A549 (cell line): ENCODE measurements at regions not wholly inside any gene's neighbourhood (a gene's known extent, or its start where the extent isn't known, plus 50 kb on each side); places are given as distances from the start of the nearest gene placed in this dataset.

Experiments used
- ATAC-seq, 2 experiments: fragments of 200-7000 bp in 1 of 2; fragments of >200 bp in 1 of 2; cut with Nextera tagmentation in 1 of 2; cut with Tn5 transposase in 1 of 2; 3 replicates each; pipeline versions ENCODE4 v1.8.0 to v1.9.1; 2018 to 2020; ENCODE audit warnings: mild to moderate bottlenecking in 1 of 2, moderate library complexity in 1 of 2
- CTCF ChIA-PET: fragments of 300-600 bp; sonication (Branson Sonifier 250); formaldehyde crosslinking; extraction: SDS; loops from one replicate; lab custom pipeline; 2021; ENCODE audit warnings: antibody characterized with exemption, inconsistent platforms; lab: Yijun Ruan, JAX
- POLR2A ChIA-PET: fragments of 350-600 bp; formaldehyde crosslinking; extraction: SDS; loops from one replicate; lab custom pipeline; 2021; ENCODE audit warnings: antibody characterized with exemption, inconsistent platforms; lab: Yijun Ruan, JAX
- DNase-seq, 2 experiments: peaks; one replicate each; pipeline versions ENCODE4 v3.0.0 to v3.0.0-alpha.2; 2011 to 2016; ENCODE audit warnings: low read depth in 1 of 2, low spot score in 1 of 2
- FAIRE-seq: peaks from 2 replicates; lab custom pipeline; 2011; peaks lifted over from hg19 to GRCh38; lab: Jason Lieb, UNC
- H3K27ac ChIP-seq, 2 experiments: fragments of >200 bp; sonication (Bioruptor Twin); formaldehyde crosslinking; 3 replicates each; pipeline ENCODE4 v1.5.1; 2016 to 2017
- H3K4me1 ChIP-seq: fragments of >200 bp; sonication (Bioruptor Twin); formaldehyde crosslinking; 3 replicates; pipeline ENCODE4 v1.6.1; 2016
- H3K4me2 ChIP-seq: fragments of >200 bp; sonication (Bioruptor Twin); formaldehyde crosslinking; 3 replicates; pipeline ENCODE4 v1.6.1; 2016
- H3K4me3 ChIP-seq: fragments of >200 bp; sonication (Bioruptor Twin); formaldehyde crosslinking; 3 replicates; pipeline ENCODE4 v1.5.1; 2016
- H3K9me3 ChIP-seq: fragments of >200 bp; sonication (Bioruptor Twin); formaldehyde crosslinking; 3 replicates; pipeline ENCODE4 v1.6.1; 2016
- CBX2 ChIP-seq: fragments of 200-600 bp; sonication (generic); IDR thresholded peaks from 2 replicates; pipeline ENCODE4 v1.6.1; 2016; ENCODE audit warnings: low read depth, mild to moderate bottlenecking, borderline replicate concordance
- CEBPB ChIP-seq, 2 experiments: fragments of >200 bp in 1 of 2; sonication (Bioruptor Twin) in 1 of 2; formaldehyde crosslinking in 1 of 2; IDR thresholded peaks; 2 replicates each; pipeline ENCODE4 v1.6.1; 2012 to 2016
- CHD2 ChIP-seq: fragments of 150-350 bp; IDR thresholded peaks from 2 replicates; pipeline ENCODE4 v1.6.1; 2014; ENCODE audit warnings: low read length; ENCODE audit not compliant: partially characterized antibody
- EHMT2 ChIP-seq: fragments of 200-600 bp; sonication (generic); IDR thresholded peaks from 2 replicates; pipeline ENCODE4 v1.6.1; 2016; ENCODE audit warnings: antibody characterized with exemption, low read depth, mild to moderate bottlenecking, moderate library complexity
- FOSL2 ChIP-seq, 2 experiments: fragments of 450-650 bp in 1 of 2; fragments of >200 bp in 1 of 2; sonication (Bioruptor Twin) in 1 of 2; formaldehyde crosslinking; IDR thresholded peaks; 2 replicates each; pipeline versions ENCODE4 v1.5.0 to v1.6.1; 2016 to 2020; ENCODE audit warnings: mild to moderate bottlenecking in 1 of 2, moderate library complexity in 1 of 2
- HEYL ChIP-seq: fragments of 250-450 bp; sonication (Bioruptor Pico); IDR thresholded peaks from 2 replicates; pipeline ENCODE4 v1.8.0; 2021; ENCODE audit warnings: mild to moderate bottlenecking, moderate library complexity
- KDM5A ChIP-seq: fragments of 200-600 bp; sonication (generic); IDR thresholded peaks from 2 replicates; pipeline ENCODE4 v1.6.1; 2016; ENCODE audit warnings: antibody characterized with exemption, mild to moderate bottlenecking
- MAFK ChIP-seq: fragments of 450-650 bp; IDR thresholded peaks from 2 replicates; pipeline ENCODE4 v1.6.1; 2014; ENCODE audit not compliant: partially characterized antibody
- PHF8 ChIP-seq: fragments of 200-600 bp; sonication (generic); IDR thresholded peaks from 2 replicates; pipeline ENCODE4 v1.6.1; 2016; ENCODE audit warnings: low read depth, mild to moderate bottlenecking, antibody characterized with exemption, moderate library complexity, borderline replicate concordance
- POLR2AphosphoS2 ChIP-seq: conservative IDR thresholded peaks from 2 replicates; pipeline ENCODE4 v1.6.1; 2012; ENCODE audit warnings: low read length, improper control_type of control experiment, inconsistent platforms
- RCOR1 ChIP-seq: fragments of 150-350 bp; IDR thresholded peaks from 2 replicates; pipeline ENCODE4 v1.6.1; 2014; ENCODE audit warnings: antibody characterized with exemption, low read length, low read depth
- RNF2 ChIP-seq: fragments of 200-600 bp; sonication (generic); IDR thresholded peaks from 2 replicates; pipeline ENCODE4 v1.6.1; 2016; ENCODE audit warnings: low read depth, mild to moderate bottlenecking, antibody characterized with exemption, moderate library complexity, borderline replicate concordance
- SREBF2 ChIP-seq: fragments of 450-650 bp; IDR thresholded peaks from 2 replicates; pipeline ENCODE4 v1.6.1; 2014; ENCODE audit warnings: mild to moderate bottlenecking, moderate library complexity
- ZFP36 ChIP-seq: fragments of 450-650 bp; IDR thresholded peaks from 2 replicates; pipeline ENCODE4 v1.6.1; 2014; ENCODE audit warnings: borderline replicate concordance; ENCODE audit not compliant: partially characterized antibody
- ZNF302 ChIP-seq: fragments of 250-450 bp; sonication (Bioruptor Pico); IDR thresholded peaks from 2 replicates; pipeline ENCODE4 v1.9.0; 2021; ENCODE audit warnings: inconsistent platforms, mild to moderate bottlenecking, moderate library complexity
- ZSCAN20 ChIP-seq: fragments of 250-450 bp; sonication (Bioruptor Pico); IDR thresholded peaks from 2 replicates; pipeline ENCODE4 v1.8.0; 2022; ENCODE audit warnings: mild to moderate bottlenecking, moderate library complexity
- WGBS: methylation state at CpG from one replicate; pipeline ENCODE4 v1.1.6; 2017; ENCODE audit errors: missing lambda C conversion rate; 5-methylcytosine and 5-hydroxymethylcytosine counted together
- TF ChIP-seq, protein P1 (sequence below): fragments of >200 bp; sonication (Bioruptor Twin); formaldehyde crosslinking; IDR thresholded peaks from 3 replicates; pipeline ENCODE4 v1.6.1; 2016
- TF ChIP-seq, protein P2 (sequence below): fragments of 200-600 bp; sonication (generic); IDR thresholded peaks from 2 replicates; pipeline ENCODE4 v1.6.1; 2016; ENCODE audit warnings: antibody characterized with exemption, mild to moderate bottlenecking, moderate library complexity
- TF ChIP-seq, protein P3 (sequence below): fragments of 150-350 bp; IDR thresholded peaks from 2 replicates; pipeline ENCODE4 v1.6.1; 2014; ENCODE audit warnings: low read depth, mild to moderate bottlenecking, low read length
- TF ChIP-seq, protein P4 (sequence below): fragments of 250-450 bp; sonication (Bioruptor Pico); IDR thresholded peaks from 2 replicates; pipeline ENCODE4 v1.5.0; 2020; ENCODE audit warnings: low read depth, mild to moderate bottlenecking, moderate library complexity
- TF ChIP-seq, protein P5 (sequence below): fragments of 250-450 bp; sonication (Bioruptor Pico); IDR thresholded peaks from 2 replicates; pipeline ENCODE4 v1.5.0; 2021; ENCODE audit warnings: mild to moderate bottlenecking, moderate library complexity, borderline replicate concordance

DNA sequence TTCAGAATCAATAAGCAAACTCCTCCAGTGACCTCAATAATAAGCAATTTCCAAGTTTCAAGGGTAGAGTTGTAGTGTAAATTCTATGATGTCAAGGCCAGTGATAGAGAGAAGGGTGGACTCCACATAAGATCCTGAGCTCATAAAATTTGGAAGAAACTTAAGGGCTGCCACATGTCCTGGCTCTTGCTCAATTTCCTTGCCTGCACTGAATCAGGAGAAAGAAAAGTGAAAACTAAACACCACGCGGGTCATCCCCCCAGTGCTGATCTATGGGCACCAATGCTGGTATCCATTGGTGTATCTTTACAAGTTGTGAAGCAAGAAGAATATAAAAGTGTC is 392.0 kb upstream of the INTU start:
- H3K4me2 ChIP-seq = no peak overlapping the region
- CTCF ChIA-PET = interaction anchor here (0.6 kb wide), 1 partner anchor 8 kb away, joined by 3 read pairs; no protein-coding TSS in a partner anchor
- no peaks in the 10 kb centered on the region for H3K9me3 ChIP-seq
- DNase-seq (no peak), FAIRE-seq (no peak), ATAC-seq (no peak)
- TF ChIP-seq, protein P1, sequence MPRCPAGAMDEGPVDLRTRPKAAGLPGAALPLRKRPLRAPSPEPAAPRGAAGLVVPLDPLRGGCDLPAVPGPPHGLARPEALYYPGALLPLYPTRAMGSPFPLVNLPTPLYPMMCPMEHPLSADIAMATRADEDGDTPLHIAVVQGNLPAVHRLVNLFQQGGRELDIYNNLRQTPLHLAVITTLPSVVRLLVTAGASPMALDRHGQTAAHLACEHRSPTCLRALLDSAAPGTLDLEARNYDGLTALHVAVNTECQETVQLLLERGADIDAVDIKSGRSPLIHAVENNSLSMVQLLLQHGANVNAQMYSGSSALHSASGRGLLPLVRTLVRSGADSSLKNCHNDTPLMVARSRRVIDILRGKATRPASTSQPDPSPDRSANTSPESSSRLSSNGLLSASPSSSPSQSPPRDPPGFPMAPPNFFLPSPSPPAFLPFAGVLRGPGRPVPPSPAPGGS = no peak
- TF ChIP-seq, protein P2, sequence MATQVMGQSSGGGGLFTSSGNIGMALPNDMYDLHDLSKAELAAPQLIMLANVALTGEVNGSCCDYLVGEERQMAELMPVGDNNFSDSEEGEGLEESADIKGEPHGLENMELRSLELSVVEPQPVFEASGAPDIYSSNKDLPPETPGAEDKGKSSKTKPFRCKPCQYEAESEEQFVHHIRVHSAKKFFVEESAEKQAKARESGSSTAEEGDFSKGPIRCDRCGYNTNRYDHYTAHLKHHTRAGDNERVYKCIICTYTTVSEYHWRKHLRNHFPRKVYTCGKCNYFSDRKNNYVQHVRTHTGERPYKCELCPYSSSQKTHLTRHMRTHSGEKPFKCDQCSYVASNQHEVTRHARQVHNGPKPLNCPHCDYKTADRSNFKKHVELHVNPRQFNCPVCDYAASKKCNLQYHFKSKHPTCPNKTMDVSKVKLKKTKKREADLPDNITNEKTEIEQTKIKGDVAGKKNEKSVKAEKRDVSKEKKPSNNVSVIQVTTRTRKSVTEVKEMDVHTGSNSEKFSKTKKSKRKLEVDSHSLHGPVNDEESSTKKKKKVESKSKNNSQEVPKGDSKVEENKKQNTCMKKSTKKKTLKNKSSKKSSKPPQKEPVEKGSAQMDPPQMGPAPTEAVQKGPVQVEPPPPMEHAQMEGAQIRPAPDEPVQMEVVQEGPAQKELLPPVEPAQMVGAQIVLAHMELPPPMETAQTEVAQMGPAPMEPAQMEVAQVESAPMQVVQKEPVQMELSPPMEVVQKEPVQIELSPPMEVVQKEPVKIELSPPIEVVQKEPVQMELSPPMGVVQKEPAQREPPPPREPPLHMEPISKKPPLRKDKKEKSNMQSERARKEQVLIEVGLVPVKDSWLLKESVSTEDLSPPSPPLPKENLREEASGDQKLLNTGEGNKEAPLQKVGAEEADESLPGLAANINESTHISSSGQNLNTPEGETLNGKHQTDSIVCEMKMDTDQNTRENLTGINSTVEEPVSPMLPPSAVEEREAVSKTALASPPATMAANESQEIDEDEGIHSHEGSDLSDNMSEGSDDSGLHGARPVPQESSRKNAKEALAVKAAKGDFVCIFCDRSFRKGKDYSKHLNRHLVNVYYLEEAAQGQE = no peak
- TF ChIP-seq CEBPB (IDR thresholded peaks at IDR 0.05) (no peak), CHD2 (no peak), ZFP36 (no peak)
- POLR2A ChIA-PET = no interaction called here
- no peak overlapping the region for H3K4me3 ChIP-seq
- H3K27ac ChIP-seq = no peak overlapping the region
- WGBS = 0% methylated on average over 2 of the region's 2 CpGs
- no peaks in the 10 kb centered on the region for H3K4me1 ChIP-seq

DNA sequence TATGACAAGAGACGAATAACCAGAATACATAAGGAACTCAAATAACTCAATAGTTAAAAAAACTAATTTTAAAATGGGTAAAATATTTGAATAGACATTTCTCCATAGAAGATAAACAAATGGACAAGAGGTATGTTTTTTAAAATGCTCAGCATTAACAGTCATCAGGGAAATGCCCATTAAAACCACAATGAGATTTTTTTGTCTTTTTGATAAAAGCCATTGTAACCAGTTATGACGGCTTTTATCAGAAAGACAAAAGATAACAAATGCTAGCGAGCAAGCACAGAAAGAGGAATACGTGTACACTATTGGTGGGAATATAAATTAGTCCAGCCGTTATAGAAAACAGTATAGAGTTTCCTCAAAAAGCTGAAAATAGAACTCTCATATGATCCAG is 388.2 kb upstream of the INTU start:
- CTCF ChIA-PET = no interaction called here
- no peak overlapping the region for H3K4me2 ChIP-seq
- no peak for FAIRE-seq

More for the DNA sequence above, 388.2 kb upstream of the INTU start:
- H3K4me1 ChIP-seq = no peaks in the 10 kb centered on the region
- no peak for TF ChIP-seq CHD2
- TF ChIP-seq, protein P3, sequence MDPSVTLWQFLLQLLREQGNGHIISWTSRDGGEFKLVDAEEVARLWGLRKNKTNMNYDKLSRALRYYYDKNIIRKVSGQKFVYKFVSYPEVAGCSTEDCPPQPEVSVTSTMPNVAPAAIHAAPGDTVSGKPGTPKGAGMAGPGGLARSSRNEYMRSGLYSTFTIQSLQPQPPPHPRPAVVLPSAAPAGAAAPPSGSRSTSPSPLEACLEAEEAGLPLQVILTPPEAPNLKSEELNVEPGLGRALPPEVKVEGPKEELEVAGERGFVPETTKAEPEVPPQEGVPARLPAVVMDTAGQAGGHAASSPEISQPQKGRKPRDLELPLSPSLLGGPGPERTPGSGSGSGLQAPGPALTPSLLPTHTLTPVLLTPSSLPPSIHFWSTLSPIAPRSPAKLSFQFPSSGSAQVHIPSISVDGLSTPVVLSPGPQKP = no peak
- no peak for TF ChIP-seq ZSCAN20
- no peak for TF ChIP-seq CBX2
- TF ChIP-seq SREBF2 = no peak
- no peak for TF ChIP-seq RCOR1
- no peak for TF ChIP-seq RNF2
- no peak for TF ChIP-seq ZNF302 (CRISPR knock-in tag)
- no peak for TF ChIP-seq MAFK
- TF ChIP-seq, protein P4, sequence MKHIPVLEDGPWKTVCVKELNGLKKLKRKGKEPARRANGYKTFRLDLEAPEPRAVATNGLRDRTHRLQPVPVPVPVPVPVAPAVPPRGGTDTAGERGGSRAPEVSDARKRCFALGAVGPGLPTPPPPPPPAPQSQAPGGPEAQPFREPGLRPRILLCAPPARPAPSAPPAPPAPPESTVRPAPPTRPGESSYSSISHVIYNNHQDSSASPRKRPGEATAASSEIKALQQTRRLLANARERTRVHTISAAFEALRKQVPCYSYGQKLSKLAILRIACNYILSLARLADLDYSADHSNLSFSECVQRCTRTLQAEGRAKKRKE (CRISPR knock-in tag) = no peak
- TF ChIP-seq HEYL (CRISPR knock-in tag) = no peak
- no peak for TF ChIP-seq PHF8
- TF ChIP-seq POLR2AphosphoS2 = no peak
- TF ChIP-seq KDM5A = no peak
- TF ChIP-seq, protein P5, sequence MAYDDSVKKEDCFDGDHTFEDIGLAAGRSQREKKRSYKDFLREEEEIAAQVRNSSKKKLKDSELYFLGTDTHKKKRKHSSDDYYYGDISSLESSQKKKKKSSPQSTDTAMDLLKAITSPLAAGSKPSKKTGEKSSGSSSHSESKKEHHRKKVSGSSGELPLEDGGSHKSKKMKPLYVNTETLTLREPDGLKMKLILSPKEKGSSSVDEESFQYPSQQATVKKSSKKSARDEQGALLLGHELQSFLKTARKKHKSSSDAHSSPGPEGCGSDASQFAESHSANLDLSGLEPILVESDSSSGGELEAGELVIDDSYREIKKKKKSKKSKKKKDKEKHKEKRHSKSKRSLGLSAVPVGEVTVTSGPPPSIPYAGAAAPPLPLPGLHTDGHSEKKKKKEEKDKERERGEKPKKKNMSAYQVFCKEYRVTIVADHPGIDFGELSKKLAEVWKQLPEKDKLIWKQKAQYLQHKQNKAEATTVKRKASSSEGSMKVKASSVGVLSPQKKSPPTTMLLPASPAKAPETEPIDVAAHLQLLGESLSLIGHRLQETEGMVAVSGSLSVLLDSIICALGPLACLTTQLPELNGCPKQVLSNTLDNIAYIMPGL (CRISPR knock-in tag) = no peak
- TF ChIP-seq FOSL2 (IDR thresholded peaks at IDR 0.05) = no peak
- TF ChIP-seq FOSL2 (CRISPR knock-in tag; IDR thresholded peaks at IDR 0.05) = no peak
- TF ChIP-seq EHMT2 = no peak
- POLR2A ChIA-PET = no interaction called here
- WGBS = 39% methylated on average over 5 of the region's 5 CpGs
- H3K27ac ChIP-seq = no peak overlapping the region
- DNase-seq (no peak), ATAC-seq (no peak)
- H3K9me3 ChIP-seq = no peaks in the 10 kb centered on the region
- H3K4me3 ChIP-seq = no peak overlapping the region
